Osteocyte (in vitro differentiated cells): ENCODE measurements at regions not wholly inside any gene's neighbourhood (a gene's known extent, or its start where the extent isn't known, plus 50 kb on each side); places are given as distances from the start of the nearest gene placed in this dataset.

Experiments
- DNase-seq: peaks from one replicate; pipeline ENCODE4 v3.0.0; 2021; ENCODE audit warnings: mixed read lengths; ENCODE audit not compliant: unreplicated experiment; ENCODE audit errors: extremely low spot score
- H3K27ac Mint-ChIP-seq: one replicate; pipeline ENCODE4 v1.8.0; 2021; ENCODE audit warnings: mild to moderate bottlenecking, mixed read lengths; ENCODE audit not compliant: unreplicated experiment
- H3K27me3 Mint-ChIP-seq: one replicate; pipeline ENCODE4 v1.8.0; 2021; ENCODE audit warnings: mixed read lengths; ENCODE audit not compliant: unreplicated experiment
- H3K36me3 Mint-ChIP-seq: one replicate; pipeline ENCODE4 v1.8.0; 2021; ENCODE audit warnings: mixed read lengths; ENCODE audit not compliant: unreplicated experiment
- H3K4me1 Mint-ChIP-seq: one replicate; pipeline ENCODE4 v1.8.0; 2021; ENCODE audit warnings: mixed read lengths; ENCODE audit not compliant: unreplicated experiment
- H3K4me3 Mint-ChIP-seq: one replicate; pipeline ENCODE4 v1.8.0; 2021; ENCODE audit warnings: mild to moderate bottlenecking, moderate library complexity, mixed read lengths; ENCODE audit not compliant: unreplicated experiment
- H3K9me3 Mint-ChIP-seq: one replicate; pipeline ENCODE4 v1.8.0; 2021; ENCODE audit warnings: mixed read lengths; ENCODE audit not compliant: unreplicated experiment
- CTCF ChIP-seq: fragments of 200-600 bp; sonication (generic); IDR thresholded peaks from 2 replicates; pipeline ENCODE4 v1.5.0; 2021; ENCODE audit warnings: antibody characterized with exemption, mild to moderate bottlenecking, moderate library complexity

DNA sequence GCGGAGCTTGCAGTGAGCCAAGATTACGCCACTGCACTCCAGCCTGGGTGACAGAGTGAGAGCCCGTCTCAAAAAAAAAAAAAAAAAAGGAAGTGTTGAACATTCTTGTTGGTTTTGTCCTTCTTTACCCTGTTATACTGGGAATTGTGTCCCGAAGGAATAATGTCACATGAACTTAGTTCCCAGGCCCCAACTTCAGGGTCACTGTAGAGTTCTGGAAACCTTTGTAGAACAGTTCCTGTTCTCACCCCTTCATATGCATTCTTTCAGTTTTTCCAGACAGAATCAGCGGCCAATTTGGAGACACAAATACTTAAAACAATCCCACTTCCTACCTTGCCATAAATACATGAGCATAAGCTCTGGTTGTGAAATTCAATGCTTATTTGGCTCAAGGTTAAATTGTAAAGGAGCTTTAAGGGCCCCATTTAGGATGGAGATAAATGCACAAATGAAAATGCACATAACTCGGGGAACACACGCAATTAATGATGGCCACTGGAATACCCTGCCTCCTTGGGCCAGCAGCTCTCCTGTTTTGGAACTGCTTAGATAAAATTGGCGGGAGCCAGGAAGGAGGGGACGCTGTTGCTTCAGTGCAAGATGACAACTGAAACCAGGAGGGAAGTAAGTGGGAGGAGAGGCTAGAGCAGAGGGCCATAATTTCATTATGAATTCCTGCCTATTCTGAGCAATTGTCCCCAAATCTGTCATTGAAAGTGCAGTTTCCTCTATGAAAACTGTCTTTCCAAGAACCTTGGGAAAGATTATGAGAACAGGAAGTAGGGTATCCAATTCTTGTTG lies 153.7 kb downstream of the FGF1 start:
- DNase-seq = no peak
- H3K4me3 Mint-ChIP-seq = no peak overlapping the region
- H3K27ac Mint-ChIP-seq = no peak overlapping the region
- H3K9me3 Mint-ChIP-seq = peaks cover 12% of the 10 kb centered on the region
- peaks cover 5% of the 10 kb centered on the region for H3K4me1 Mint-ChIP-seq
- H3K27me3 Mint-ChIP-seq = no peaks in the 10 kb centered on the region
- no peaks in the 10 kb centered on the region for H3K36me3 Mint-ChIP-seq
- no peak for TF ChIP-seq CTCF

GRCh38 chr5:142530904-142531303 lies 155.0 kb downstream of the FGF1 start:
- TF ChIP-seq CTCF = no peak
- Mint-ChIP-seq H3K4me1 (peaks cover 5% of the 10 kb centered on the region), H3K27me3 (no peaks in the 10 kb centered on the region), H3K27ac (no peak overlapping the region), H3K9me3 (peaks cover 12% of the 10 kb centered on the region), H3K36me3 (no peaks in the 10 kb centered on the region), H3K4me3 (no peak overlapping the region)
- no peak for DNase-seq

- Mint-ChIP-seq H3K36me3 (no peaks in the 10 kb centered on the region), H3K4me3 (no peak overlapping the region), H3K27me3 (no peaks in the 10 kb centered on the region), H3K4me1 (peaks cover 5% of the 10 kb centered on the region), H3K27ac (no peak overlapping the region), H3K9me3 (peaks cover 6% of the 10 kb centered on the region)
- no peak for DNase-seq
- no peak for TF ChIP-seq CTCF
Measured at GRCh38 chr5:142529626-142530278, 156.1 kb downstream of the FGF1 start.

GRCh38 chr5:142527664-142528295 lies 158.1 kb downstream of the FGF1 start:
- TF ChIP-seq CTCF = no peak
- H3K27me3 Mint-ChIP-seq = no peaks in the 10 kb centered on the region
- no peaks in the 10 kb centered on the region for H3K9me3 Mint-ChIP-seq
- no peak for DNase-seq
- peaks cover 5% of the 10 kb centered on the region for H3K4me1 Mint-ChIP-seq
- no peak overlapping the region for H3K4me3 Mint-ChIP-seq
- no peak overlapping the region for H3K27ac Mint-ChIP-seq
- no peaks in the 10 kb centered on the region for H3K36me3 Mint-ChIP-seq

DNA sequence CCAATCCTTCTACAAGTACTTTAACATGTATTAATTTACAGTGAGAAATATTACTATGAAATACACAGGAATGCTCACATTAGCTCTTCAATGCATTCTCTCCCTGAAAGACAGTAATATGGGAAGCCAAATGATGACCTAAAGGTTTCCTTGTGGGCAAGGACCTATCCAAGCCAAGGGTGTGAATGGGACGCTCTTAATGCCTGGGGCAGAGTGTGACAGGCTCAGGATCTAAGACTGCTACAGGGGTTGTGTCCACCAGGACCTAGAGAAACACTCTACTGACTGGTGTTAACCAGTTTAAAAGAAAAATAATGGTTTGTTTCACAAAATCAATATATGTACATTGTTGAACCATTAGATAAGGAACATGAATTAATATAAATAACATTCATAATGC lies 158.7 kb downstream of the FGF1 start:
- no peak for TF ChIP-seq CTCF
- peaks cover 5% of the 10 kb centered on the region for H3K4me1 Mint-ChIP-seq
- no peaks in the 10 kb centered on the region for H3K9me3 Mint-ChIP-seq
- no peak overlapping the region for H3K4me3 Mint-ChIP-seq
- H3K36me3 Mint-ChIP-seq = no peaks in the 10 kb centered on the region
- H3K27ac Mint-ChIP-seq = no peak overlapping the region
- no peak for DNase-seq
- H3K27me3 Mint-ChIP-seq = no peaks in the 10 kb centered on the region
